Esophagus squamous epithelium (tissue), 5 donors: ENCODE measurements at regions not wholly inside any gene's neighbourhood (a gene's known extent, or its start where the extent isn't known, plus 50 kb on each side); places are given as distances from the start of the nearest gene placed in this dataset.

Source experiments
- DNase-seq: peaks from one replicate; lab custom pipeline; 2025; lab: John Stamatoyannopoulos, UW
- H3K27ac ChIP-seq, 4 donors: fragments of 200-600 bp; sonication (generic); one replicate each; pipeline ENCODE4 v1.5.1; 2016 to 2019; ENCODE audit warnings: mild to moderate bottlenecking in 1 of 4
- H3K27me3 ChIP-seq, 4 donors: fragments of 200-600 bp; sonication (generic); 1 replicate in 3 of 4; 2 replicates in 1 of 4; pipeline versions ENCODE4 v1.5.1 to v1.6.0; 2017 to 2021; ENCODE audit warnings: antibody characterized with exemption in 1 of 4
- H3K36me3 ChIP-seq, 3 donors: fragments of 200-600 bp; sonication (generic); one replicate each; pipeline ENCODE4 v1.5.1; 2016 to 2019
- H3K4me1 ChIP-seq, 3 donors: fragments of 200-600 bp; sonication (generic); one replicate each; pipeline ENCODE4 v1.5.1; 2017 to 2019
- H3K4me3 ChIP-seq, 4 donors: fragments of 200-600 bp; sonication (generic); 1 replicate in 3 of 4; 2 replicates in 1 of 4; pipeline ENCODE4 v1.5.1; 2016 to 2019; ENCODE audit warnings: mild to moderate bottlenecking in 2 of 4, moderate library complexity in 1 of 4
- H3K9me3 ChIP-seq, 3 donors: fragments of 200-600 bp; sonication (generic); one replicate each; pipeline ENCODE4 v1.5.1; 2016 to 2019
- POLR2A ChIP-seq, 4 donors: fragments of 450-650 bp; IDR thresholded peaks; one replicate each; pipeline ENCODE4 v1.6.1; 2017; ENCODE audit warnings: antibody characterized with exemption in 4 of 4, mild to moderate bottlenecking in 4 of 4, moderate library complexity in 3 of 4
- WGBS, 2 donors: methylation state at CpG; one replicate each; pipeline ENCODE4 v1.1.5; 2018; 5-methylcytosine and 5-hydroxymethylcytosine counted together
- intact Hi-C: fragments of 100-400 bp; cut with DNase I; formaldehyde crosslinking; loops from one replicate; pipeline ENCODE4 v1.15.0; 2022
- TF ChIP-seq, protein P1 (sequence below), 6 experiments: fragments of 450-650 bp in 4 of 6; fragments of 200-600 bp in 2 of 6; sonication (generic) in 2 of 6; IDR thresholded peaks; one replicate each; pipeline ENCODE4 v1.5.1; 2016 to 2019; ENCODE audit warnings: antibody characterized with exemption in 6 of 6, mild to moderate bottlenecking in 4 of 6, moderate library complexity in 4 of 6
- donor health status: DM: yes; HTN: yes; CAD: no.

DNA sequence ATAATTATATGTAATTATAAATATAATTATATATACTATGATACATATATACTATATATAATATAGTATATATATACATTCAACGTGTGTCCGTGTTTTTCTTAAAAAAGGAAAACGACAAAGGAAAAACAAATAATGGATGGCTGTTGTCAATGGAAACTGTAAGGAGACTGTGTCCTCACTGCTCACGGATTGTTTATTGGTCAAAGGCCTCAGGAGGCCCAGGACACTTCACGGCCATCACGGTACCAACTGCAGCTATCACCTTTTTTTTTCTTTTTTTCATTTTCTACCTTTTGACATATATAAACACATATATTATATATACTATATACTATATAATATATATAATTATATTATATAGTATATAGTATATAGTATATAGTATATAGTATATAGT, 113.4 kb downstream of the SPTSSA start:
- no peak overlapping the region for H3K4me3 ChIP-seq
- no peak for DNase-seq
- H3K9me3 ChIP-seq, result no peaks in the 10 kb centered on the region
- intact Hi-C loops, result no loop called here
- no peak overlapping the region for H3K27ac ChIP-seq
- WGBS, 2 donors, result 87 to 94% methylated on average over 6 of the region's 6 CpGs
- H3K27me3 ChIP-seq, result no peaks in the 10 kb centered on the region
- H3K36me3 ChIP-seq, result no peaks in the 10 kb centered on the region
- TF ChIP-seq, protein P1, sequence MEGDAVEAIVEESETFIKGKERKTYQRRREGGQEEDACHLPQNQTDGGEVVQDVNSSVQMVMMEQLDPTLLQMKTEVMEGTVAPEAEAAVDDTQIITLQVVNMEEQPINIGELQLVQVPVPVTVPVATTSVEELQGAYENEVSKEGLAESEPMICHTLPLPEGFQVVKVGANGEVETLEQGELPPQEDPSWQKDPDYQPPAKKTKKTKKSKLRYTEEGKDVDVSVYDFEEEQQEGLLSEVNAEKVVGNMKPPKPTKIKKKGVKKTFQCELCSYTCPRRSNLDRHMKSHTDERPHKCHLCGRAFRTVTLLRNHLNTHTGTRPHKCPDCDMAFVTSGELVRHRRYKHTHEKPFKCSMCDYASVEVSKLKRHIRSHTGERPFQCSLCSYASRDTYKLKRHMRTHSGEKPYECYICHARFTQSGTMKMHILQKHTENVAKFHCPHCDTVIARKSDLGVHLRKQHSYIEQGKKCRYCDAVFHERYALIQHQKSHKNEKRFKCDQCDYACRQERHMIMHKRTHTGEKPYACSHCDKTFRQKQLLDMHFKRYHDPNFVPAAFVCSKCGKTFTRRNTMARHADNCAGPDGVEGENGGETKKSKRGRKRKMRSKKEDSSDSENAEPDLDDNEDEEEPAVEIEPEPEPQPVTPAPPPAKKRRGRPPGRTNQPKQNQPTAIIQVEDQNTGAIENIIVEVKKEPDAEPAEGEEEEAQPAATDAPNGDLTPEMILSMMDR (IDR thresholded peaks at IDR 0.05), result no peak
- no peak for TF ChIP-seq POLR2A (IDR thresholded peaks at IDR 0.05)
- H3K4me1 ChIP-seq, result peaks cover 0 to 12% (median 0%) of the 10 kb centered on the region in 3 donors

DNA sequence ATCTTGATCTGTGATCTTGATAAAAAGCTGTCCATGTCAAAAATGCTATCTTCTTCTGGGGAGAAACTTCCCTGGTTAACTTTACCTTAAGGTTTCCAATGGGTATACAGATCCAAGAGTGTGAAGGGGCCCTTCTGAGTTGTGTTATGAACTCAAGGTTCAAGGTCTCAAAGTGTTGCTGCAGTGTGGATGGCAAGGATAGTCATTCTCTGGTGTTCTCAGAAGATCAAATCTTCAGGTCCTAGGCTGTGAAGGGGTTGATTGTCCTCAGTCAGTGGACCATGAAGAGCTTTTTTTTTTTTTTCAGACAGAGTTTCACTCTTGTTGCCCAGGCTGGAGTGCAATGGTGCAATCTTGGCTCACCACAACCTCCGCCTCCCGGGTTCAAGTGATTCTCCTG, 114.4 kb downstream of the SPTSSA start:
- Histone ChIP-seq H3K4me1 (peaks cover 0 to 3% (median 0%) of the 10 kb centered on the region in 3 donors), H3K9me3 (no peaks in the 10 kb centered on the region), H3K36me3 (no peaks in the 10 kb centered on the region), H3K27ac (no peak overlapping the region), H3K4me3 (no peak overlapping the region), H3K27me3 (no peaks in the 10 kb centered on the region)
- DNase-seq, result no peak
- 68 to 70% methylated on average over 2 of the region's 2 CpGs for WGBS, 2 donors
- intact Hi-C loops, result no loop called here
- TF ChIP-seq POLR2A (IDR thresholded peaks at IDR 0.05), result no peak
- TF ChIP-seq, protein P1 (IDR thresholded peaks at IDR 0.05), result no peak

- TF ChIP-seq POLR2A (IDR thresholded peaks at IDR 0.05), result no peak
- TF ChIP-seq, protein P1 (IDR thresholded peaks at IDR 0.05), result no peak
- H3K36me3 ChIP-seq, result no peaks in the 10 kb centered on the region
- no peak overlapping the region for H3K4me3 ChIP-seq
- WGBS, 2 donors, result 93 to 98% methylated on average over 8 of the region's 26 CpGs
- intact Hi-C loops, result no loop called here
- no peak for DNase-seq
- no peaks in the 10 kb centered on the region for H3K9me3 ChIP-seq
- peaks cover 0 to 3% (median 0%) of the 10 kb centered on the region in 3 donors for H3K4me1 ChIP-seq
- no peaks in the 10 kb centered on the region for H3K27me3 ChIP-seq
- no peak overlapping the region for H3K27ac ChIP-seq
These were observed 116.1 kb downstream of the SPTSSA start for GRCh38 chr14:34345718-34346465.

DNA sequence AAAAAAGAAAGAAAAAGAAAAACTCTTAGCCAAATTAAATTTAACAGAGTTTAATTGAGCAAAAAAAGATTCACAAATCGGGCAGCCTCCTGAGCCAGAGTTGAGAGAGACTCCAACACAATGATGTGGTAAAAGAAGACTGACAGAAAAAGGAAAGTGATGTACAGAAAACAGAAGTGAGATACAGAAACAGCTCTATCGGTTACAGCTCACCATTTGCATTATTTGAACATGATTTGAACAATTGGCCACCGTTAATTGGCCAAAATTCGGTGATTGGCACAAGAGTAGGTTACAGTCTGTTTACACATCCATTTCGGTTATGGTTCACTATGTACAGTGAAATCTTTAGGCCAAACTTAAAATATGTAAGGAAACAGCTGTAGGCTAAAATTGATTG, 117.7 kb downstream of the SPTSSA start:
- no peak overlapping the region for H3K4me3 ChIP-seq
- H3K36me3 ChIP-seq, result no peaks in the 10 kb centered on the region
- intact Hi-C loops, result no loop called here
- no peaks in the 10 kb centered on the region for H3K27me3 ChIP-seq
- peaks cover 0 to 3% (median 0%) of the 10 kb centered on the region in 3 donors for H3K4me1 ChIP-seq
- H3K27ac ChIP-seq, result no peak overlapping the region
- 73% methylated on average over 5 of the region's 5 CpGs for WGBS, 2 donors
- no peak for DNase-seq
- TF ChIP-seq POLR2A (IDR thresholded peaks at IDR 0.05), result no peak
- TF ChIP-seq, protein P1 (IDR thresholded peaks at IDR 0.05), result no peak
- no peaks in the 10 kb centered on the region for H3K9me3 ChIP-seq

DNA sequence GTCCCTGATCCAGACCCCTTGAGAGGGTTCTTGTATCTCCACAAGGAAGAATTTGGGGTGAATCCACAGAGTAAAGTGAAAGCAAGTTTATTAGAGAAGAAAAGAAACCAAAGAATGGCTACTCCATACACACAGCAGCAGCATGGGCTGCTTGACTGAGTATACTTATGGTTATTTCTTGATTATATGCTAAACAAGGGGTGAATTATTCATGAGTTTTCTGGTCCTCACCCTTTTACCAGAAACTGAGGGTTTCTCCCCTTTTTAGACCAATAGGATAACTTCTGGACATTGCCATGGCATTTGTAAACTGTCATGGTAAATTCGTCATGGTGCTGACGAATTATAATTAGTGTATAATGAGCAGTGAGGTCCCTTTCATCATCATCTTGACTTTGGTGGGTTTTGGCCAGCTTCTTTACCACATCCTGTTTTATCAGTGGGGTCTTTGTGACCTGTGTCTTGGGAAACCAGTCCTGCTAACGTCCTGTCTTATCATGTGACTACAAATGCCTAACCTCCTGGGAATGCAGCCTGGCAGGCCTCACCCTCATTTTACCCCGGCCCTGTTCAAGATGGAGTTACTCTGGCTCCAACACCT, 121.9 kb downstream of the SPTSSA start:
- 71 to 75% methylated on average over 4 of the region's 4 CpGs for WGBS, 2 donors
- no peak for TF ChIP-seq POLR2A (IDR thresholded peaks at IDR 0.05)
- TF ChIP-seq, protein P1 (IDR thresholded peaks at IDR 0.05), result no peak
- Histone ChIP-seq H3K27me3 (no peaks in the 10 kb centered on the region), H3K4me1 (no peaks in the 10 kb centered on the region), H3K4me3 (no peak overlapping the region), H3K9me3 (no peaks in the 10 kb centered on the region), H3K27ac (no peak overlapping the region), H3K36me3 (no peaks in the 10 kb centered on the region)
- no peak for DNase-seq
- intact Hi-C loops, result no loop called here
